AG10803 (cell line): ENCODE measurements at regions not wholly inside any gene's neighbourhood (a gene's known extent, or its start where the extent isn't known, plus 50 kb on each side); places are given as distances from the start of the nearest gene placed in this dataset.
"Not testable (repeated sequence)": the region's sequence is repeated elsewhere in the genome, so short reads cannot be mapped to it uniquely, and the experiment has no call there.

Experiments
- DNase-seq: peaks from one replicate; pipeline ENCODE4 v3.0.0; 2010; ENCODE audit warnings: low read depth
- H3K4me3 ChIP-seq: 2 replicates; pipeline ENCODE4 v1.5.1; 2011; ENCODE audit warnings: mild to moderate bottlenecking, low read length, control low read depth
- CTCF ChIP-seq: conservative IDR thresholded peaks from 2 replicates; pipeline ENCODE4 v1.5.1; 2011; ENCODE audit warnings: mild to moderate bottlenecking, low read length, control low read depth, inconsistent platforms

DNA sequence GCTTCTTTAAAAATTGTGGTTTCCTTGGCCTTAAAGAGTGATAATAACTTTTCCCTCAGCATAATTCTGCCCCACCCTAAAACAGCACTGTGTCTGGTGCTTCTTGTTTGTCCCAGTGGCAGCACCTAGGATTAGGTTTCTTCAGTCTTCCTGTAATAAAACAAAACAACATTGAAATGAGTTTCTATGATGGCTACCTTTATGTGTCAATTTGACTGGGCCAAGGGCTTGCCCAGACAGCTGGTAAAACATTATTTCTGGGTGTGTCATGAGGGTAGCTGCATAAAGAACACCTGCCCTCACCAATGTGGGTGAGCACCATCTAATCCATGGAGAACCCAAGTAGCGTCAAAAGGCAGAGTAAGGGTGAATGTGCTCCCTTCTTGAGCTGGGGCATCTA, 117.8 kb downstream of the QRSL1 start:
- DNase-seq, result no peak
- H3K4me3 ChIP-seq, result no peak overlapping the region
- no peak for TF ChIP-seq CTCF

DNA sequence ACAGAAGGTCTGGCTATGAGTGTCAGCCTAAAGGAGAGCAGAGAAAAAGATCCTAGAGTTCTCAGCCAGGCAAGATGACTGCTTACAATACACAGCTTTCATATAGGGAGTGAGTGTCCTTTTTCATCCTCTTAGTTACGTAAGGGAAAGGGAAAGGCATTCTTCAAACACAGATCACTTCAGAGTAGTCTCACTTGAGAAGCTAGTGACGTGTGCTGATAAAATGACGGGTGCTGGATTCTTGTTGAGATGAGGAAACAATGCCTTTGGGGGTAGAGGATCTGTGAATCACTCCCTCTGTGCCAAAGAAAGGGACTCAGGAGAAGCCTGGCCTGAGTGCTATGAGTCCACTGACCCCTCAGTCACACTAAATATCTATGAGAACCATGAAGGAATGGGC, 117.3 kb downstream of the QRSL1 start:
- TF ChIP-seq CTCF, result no peak
- no peak overlapping the region for H3K4me3 ChIP-seq
- DNase-seq, result peak; percentile 56

DNA sequence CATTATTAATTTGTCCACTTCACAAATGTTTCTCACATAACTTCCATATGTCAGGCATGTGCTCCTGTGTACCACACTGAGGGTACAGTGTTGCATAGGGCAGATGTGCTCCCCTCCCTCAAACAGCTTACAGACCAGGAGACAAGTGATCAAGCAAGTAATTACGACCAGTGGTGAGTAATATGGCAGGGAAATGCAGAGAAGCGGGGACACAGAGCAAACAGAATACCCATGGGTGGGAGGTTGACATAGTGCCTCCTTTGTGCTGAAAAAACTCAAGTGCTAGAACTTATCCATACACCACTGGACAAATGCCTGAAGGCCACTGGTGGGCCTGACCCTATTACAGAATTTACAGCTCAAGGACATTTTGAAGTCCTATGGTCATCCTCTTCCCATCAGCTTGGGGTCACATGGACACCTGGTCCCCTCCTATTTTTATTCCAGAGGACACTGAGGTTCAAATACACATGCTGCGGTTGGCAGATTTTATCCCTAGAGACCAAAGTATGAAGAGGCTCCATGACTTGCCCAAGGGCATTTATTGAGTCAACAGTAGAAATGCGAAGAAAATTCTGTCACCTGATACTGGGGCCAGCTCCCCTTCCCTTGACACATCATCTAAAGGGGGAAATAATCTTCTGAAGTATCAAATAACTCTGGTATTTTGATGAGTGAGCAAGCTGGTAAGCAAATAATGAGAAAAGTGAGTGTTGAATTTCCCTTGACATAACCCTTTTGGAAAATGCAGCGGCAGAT, 116.6 kb downstream of the QRSL1 start:
- no peak for TF ChIP-seq CTCF
- H3K4me3 ChIP-seq, result no peak overlapping the region
- no peak for DNase-seq

GRCh38 chr6:106745197-106745770, 115.9 kb downstream of the QRSL1 start:
- no peak for TF ChIP-seq CTCF
- DNase-seq, result no peak
- H3K4me3 ChIP-seq, result no peak overlapping the region

- no peak for TF ChIP-seq CTCF
- no peak for DNase-seq
- H3K4me3 ChIP-seq, result no peak overlapping the region
These were observed 115.4 kb downstream of the QRSL1 start for GRCh38 chr6:106744781-106745180.

GRCh38 chr6:106744029-106744428, 114.7 kb downstream of the QRSL1 start:
- not testable (repeated sequence) for DNase-seq, H3K4me3 ChIP-seq

- H3K4me3 ChIP-seq, result no peak overlapping the region
- TF ChIP-seq CTCF, result no peak
- no peak for DNase-seq
These were observed 114.2 kb downstream of the QRSL1 start for GRCh38 chr6:106743612-106744011.

- no peak for TF ChIP-seq CTCF
- no peak overlapping the region for H3K4me3 ChIP-seq
- no peak for DNase-seq
These were observed 110.9 kb downstream of the QRSL1 start for GRCh38 chr6:106740287-106740686.
